ENCODE measurements at regions not wholly inside any gene's neighbourhood (a gene's known extent, or its start where the extent isn't known, plus 50 kb on each side); places are given as distances from the start of the nearest gene placed in this dataset.

DNA sequence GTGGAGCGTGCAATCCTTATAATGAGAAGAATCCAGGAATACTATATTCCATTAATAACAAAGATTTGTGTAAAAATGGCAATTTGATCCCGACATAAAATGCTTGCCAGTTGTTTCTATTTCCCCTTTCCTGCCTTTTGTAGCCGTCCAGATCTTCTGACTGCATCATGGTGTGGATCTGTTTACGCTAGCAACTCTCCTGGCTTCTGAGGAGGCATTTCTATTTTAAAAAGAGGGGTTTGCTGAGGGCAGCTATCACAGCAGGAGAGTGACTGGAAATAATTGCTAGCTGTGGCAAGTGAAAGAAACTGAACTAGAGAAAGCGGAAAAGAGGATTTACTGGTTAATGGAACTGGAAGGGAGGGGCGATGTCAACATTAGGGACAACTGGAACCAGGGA, 145.6 kb downstream of the ATP23 start:
- Histone ChIP-seq H3K9me3 (no peaks in the 10 kb centered on the region), H3K9ac (no peak overlapping the region), H3K27me3 (ENCODE audit: insufficient read depth) (no peaks in the 10 kb centered on the region), H3K79me2 (ENCODE audit: insufficient read depth) (no peaks in the 10 kb centered on the region), H3F3A (replicated peaks; ENCODE audit: insufficient read depth) (no peaks in the 10 kb centered on the region), H4K20me1 (ENCODE audit: insufficient read depth) (no peaks in the 10 kb centered on the region), H3K4me1 (ENCODE audit: control insufficient read depth in 1 of 2, insufficient read depth in 2 of 2, low read depth in 1 of 2, low read length in 1 of 2) (no peaks in the 10 kb centered on the region), H2AFZ (ENCODE audit: low read depth) (no peak overlapping the region), H3K9me2 (no peaks in the 10 kb centered on the region), H3K36me3 (replicated peaks in 1 of 2; ENCODE audit: control insufficient read depth in 1 of 2, insufficient read depth in 2 of 2, low read length in 1 of 2) (no peaks in the 10 kb centered on the region), H3K27ac (ENCODE audit: low read depth in 2 of 2, low read length in 1 of 2) (no peak overlapping the region), H3K4me3 (ENCODE audit: low read depth in 2 of 2, low read length in 1 of 2) (no peak overlapping the region), H3K4me2 (no peak overlapping the region)
- POLR2A ChIA-PET, result no interaction called here
- CTCF ChIA-PET, result no interaction called here
- DNase-seq, result no peak
- 20% methylated on average over 6 of the region's 6 CpGs for WGBS (ENCODE audit: low lambda C conversion rate)
- TF ChIP-seq GATA2 (CRISPR knock-in tag; IDR thresholded peaks at IDR 0.05), result no peak
- no peak for TF ChIP-seq CHD2 (IDR thresholded peaks at IDR 0.05; ENCODE audit: low read length, partially characterized antibody)
- TF ChIP-seq TEAD4 (IDR thresholded peaks at IDR 0.05; ENCODE audit: borderline replicate concordance, insufficient read depth), result no peak
- no peak for TF ChIP-seq TAF1 (IDR thresholded peaks at IDR 0.05; ENCODE audit: borderline replicate concordance, low read depth, low read length)
- no peak for TF ChIP-seq JUND (IDR thresholded peaks at IDR 0.05)
- no peak for TF ChIP-seq MEF2A (IDR thresholded peaks at IDR 0.05; ENCODE audit: borderline replicate concordance, low read depth)
- TF ChIP-seq FOXJ3 (CRISPR knock-in tag; IDR thresholded peaks at IDR 0.05), result no peak
- TF ChIP-seq, protein P1, sequence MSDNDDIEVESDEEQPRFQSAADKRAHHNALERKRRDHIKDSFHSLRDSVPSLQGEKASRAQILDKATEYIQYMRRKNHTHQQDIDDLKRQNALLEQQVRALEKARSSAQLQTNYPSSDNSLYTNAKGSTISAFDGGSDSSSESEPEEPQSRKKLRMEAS (IDR thresholded peaks at IDR 0.05; ENCODE audit: low read depth), result no peak
- TF ChIP-seq ELF1 (IDR thresholded peaks at IDR 0.05), result no peak

DNA sequence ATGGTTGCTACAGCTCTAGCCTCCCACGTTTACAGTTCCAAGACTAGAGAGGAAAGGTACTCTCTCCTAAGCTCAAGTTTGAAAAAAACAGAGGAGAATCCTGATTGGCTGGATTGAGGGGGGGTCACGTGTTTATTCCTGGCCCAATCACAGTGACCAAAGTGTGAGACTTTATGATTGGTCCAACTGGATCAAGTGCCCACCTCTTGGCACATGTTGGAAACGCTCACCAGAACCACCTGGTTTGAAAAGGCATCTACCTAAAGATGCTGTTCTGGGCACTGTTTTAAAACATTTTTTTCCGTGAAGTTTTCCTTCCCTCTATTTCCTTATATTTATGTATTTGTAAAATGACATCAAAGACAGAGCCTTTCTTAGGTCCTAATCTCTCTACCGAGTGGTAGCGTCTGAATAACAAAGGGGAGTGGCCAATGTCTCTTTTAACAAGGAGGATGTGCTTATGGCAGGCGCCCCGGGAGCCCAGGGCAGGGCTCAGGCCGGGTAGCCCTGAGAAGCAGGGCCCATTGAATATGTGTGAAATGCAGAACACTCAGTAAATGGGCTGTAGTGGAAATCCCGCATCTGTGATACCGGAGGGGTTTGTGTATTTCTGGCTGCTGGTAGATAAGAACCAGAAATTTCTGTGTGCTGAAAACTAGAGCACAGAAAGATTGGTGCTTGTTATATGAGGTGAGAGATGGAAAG, 146.2 kb downstream of the ATP23 start:
- no peak for TF ChIP-seq EZH2phosphoT487 (IDR thresholded peaks at IDR 0.05; ENCODE audit: borderline replicate concordance, low read depth)
- no peak for TF ChIP-seq TAF1 (IDR thresholded peaks at IDR 0.05; ENCODE audit: borderline replicate concordance, low read depth, low read length)
- TF ChIP-seq EP300 (IDR thresholded peaks at IDR 0.05; ENCODE audit: borderline replicate concordance in 1 of 2, low read depth in 1 of 2, low read length in 1 of 2), result no peak
- WGBS (ENCODE audit: low lambda C conversion rate), result 8% methylated on average over 11 of the region's 11 CpGs
- POLR2A ChIA-PET, result no interaction called here
- no peaks in the 10 kb centered on the region for H3K79me2 ChIP-seq (ENCODE audit: insufficient read depth)
- no peak overlapping the region for H2AFZ ChIP-seq (ENCODE audit: low read depth)
- CTCF ChIA-PET, result no interaction called here
- no peaks in the 10 kb centered on the region for H4K20me1 ChIP-seq (ENCODE audit: insufficient read depth)
- H3K27me3 ChIP-seq (ENCODE audit: insufficient read depth), result no peaks in the 10 kb centered on the region
- no peak overlapping the region for H3K4me3 ChIP-seq (ENCODE audit: low read depth in 2 of 2, low read length in 1 of 2)
- no peaks in the 10 kb centered on the region for H3K9me2 ChIP-seq
- H3K4me2 ChIP-seq, result no peak overlapping the region
- H3K9ac ChIP-seq, result no peak overlapping the region
- H3K4me1 ChIP-seq (ENCODE audit: control insufficient read depth in 1 of 2, insufficient read depth in 2 of 2, low read depth in 1 of 2, low read length in 1 of 2), result no peaks in the 10 kb centered on the region
- H3K9me3 ChIP-seq, result no peaks in the 10 kb centered on the region
- H3K36me3 ChIP-seq (replicated peaks in 1 of 2; ENCODE audit: control insufficient read depth in 1 of 2, insufficient read depth in 2 of 2, low read length in 1 of 2), result no peaks in the 10 kb centered on the region
- no peak overlapping the region for H3K27ac ChIP-seq (ENCODE audit: low read depth in 2 of 2, low read length in 1 of 2)
- no peaks in the 10 kb centered on the region for H3F3A ChIP-seq (replicated peaks; ENCODE audit: insufficient read depth)
- DNase-seq, result peak; percentile 8

DNA sequence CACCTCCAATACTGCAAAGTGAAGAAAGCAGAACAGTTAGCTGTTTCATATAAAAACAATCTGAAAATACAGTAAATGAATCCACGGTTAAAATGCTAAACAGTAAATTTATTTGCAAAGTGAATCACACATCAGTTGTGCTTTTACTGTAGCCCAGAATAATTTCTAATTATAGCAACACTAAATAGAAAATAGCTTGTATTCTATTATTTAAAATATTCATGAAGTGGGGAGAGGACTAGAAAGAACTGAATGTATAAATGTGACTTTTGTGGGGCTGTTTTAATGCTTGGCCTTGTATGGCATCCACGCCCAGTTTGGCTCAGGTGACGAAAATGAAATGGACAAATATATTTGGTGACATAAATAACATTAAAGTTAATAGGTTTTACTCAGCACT, 148.2 kb downstream of the ATP23 start:
- H2AFZ ChIP-seq (ENCODE audit: low read depth), result no peak overlapping the region
- CTCF ChIA-PET, result no interaction called here
- H3K4me2 ChIP-seq, result no peak overlapping the region
- H3K4me3 ChIP-seq (ENCODE audit: low read depth in 2 of 2, low read length in 1 of 2), result no peak overlapping the region
- no peaks in the 10 kb centered on the region for H3F3A ChIP-seq (replicated peaks; ENCODE audit: insufficient read depth)
- DNase-seq, result no peak
- no peak overlapping the region for H3K9ac ChIP-seq
- H3K4me1 ChIP-seq (ENCODE audit: control insufficient read depth in 1 of 2, insufficient read depth in 2 of 2, low read depth in 1 of 2, low read length in 1 of 2), result no peaks in the 10 kb centered on the region
- H3K27me3 ChIP-seq (ENCODE audit: insufficient read depth), result no peaks in the 10 kb centered on the region
- POLR2A ChIA-PET, result no interaction called here
- no peak overlapping the region for H3K27ac ChIP-seq (ENCODE audit: low read depth in 2 of 2, low read length in 1 of 2)
- H3K9me2 ChIP-seq, result no peaks in the 10 kb centered on the region
- no peaks in the 10 kb centered on the region for H4K20me1 ChIP-seq (ENCODE audit: insufficient read depth)
- 2% methylated on average over 3 of the region's 3 CpGs for WGBS (ENCODE audit: low lambda C conversion rate)
- H3K36me3 ChIP-seq (replicated peaks in 1 of 2; ENCODE audit: control insufficient read depth in 1 of 2, insufficient read depth in 2 of 2, low read length in 1 of 2), result no peaks in the 10 kb centered on the region
- H3K79me2 ChIP-seq (ENCODE audit: insufficient read depth), result no peaks in the 10 kb centered on the region
- H3K9me3 ChIP-seq, result no peaks in the 10 kb centered on the region
- TF ChIP-seq, protein P2, sequence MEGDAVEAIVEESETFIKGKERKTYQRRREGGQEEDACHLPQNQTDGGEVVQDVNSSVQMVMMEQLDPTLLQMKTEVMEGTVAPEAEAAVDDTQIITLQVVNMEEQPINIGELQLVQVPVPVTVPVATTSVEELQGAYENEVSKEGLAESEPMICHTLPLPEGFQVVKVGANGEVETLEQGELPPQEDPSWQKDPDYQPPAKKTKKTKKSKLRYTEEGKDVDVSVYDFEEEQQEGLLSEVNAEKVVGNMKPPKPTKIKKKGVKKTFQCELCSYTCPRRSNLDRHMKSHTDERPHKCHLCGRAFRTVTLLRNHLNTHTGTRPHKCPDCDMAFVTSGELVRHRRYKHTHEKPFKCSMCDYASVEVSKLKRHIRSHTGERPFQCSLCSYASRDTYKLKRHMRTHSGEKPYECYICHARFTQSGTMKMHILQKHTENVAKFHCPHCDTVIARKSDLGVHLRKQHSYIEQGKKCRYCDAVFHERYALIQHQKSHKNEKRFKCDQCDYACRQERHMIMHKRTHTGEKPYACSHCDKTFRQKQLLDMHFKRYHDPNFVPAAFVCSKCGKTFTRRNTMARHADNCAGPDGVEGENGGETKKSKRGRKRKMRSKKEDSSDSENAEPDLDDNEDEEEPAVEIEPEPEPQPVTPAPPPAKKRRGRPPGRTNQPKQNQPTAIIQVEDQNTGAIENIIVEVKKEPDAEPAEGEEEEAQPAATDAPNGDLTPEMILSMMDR (IDR thresholded peaks at IDR 0.05), result no peak
- TF ChIP-seq RFX5 (IDR thresholded peaks at IDR 0.05; ENCODE audit: low read length) (no peak), SMC3 (IDR thresholded peaks at IDR 0.05; ENCODE audit: low read depth, low read length) (no peak), TCF12 (IDR thresholded peaks at IDR 0.05) (no peak), ELF1 (IDR thresholded peaks at IDR 0.05) (no peak), RAD21 (IDR thresholded peaks at IDR 0.05; ENCODE audit: low read length) (no peak), FOXJ3 (CRISPR knock-in tag; IDR thresholded peaks at IDR 0.05) (no peak), RXRA (IDR thresholded peaks at IDR 0.05; ENCODE audit: borderline replicate concordance, low read depth) (no peak), GATA2 (CRISPR knock-in tag; IDR thresholded peaks at IDR 0.05) (no peak), EZH2phosphoT487 (IDR thresholded peaks at IDR 0.05; ENCODE audit: borderline replicate concordance, low read depth) (no peak), NFIC (IDR thresholded peaks at IDR 0.05; ENCODE audit: borderline replicate concordance) (no peak)
- TF ChIP-seq, protein P3, sequence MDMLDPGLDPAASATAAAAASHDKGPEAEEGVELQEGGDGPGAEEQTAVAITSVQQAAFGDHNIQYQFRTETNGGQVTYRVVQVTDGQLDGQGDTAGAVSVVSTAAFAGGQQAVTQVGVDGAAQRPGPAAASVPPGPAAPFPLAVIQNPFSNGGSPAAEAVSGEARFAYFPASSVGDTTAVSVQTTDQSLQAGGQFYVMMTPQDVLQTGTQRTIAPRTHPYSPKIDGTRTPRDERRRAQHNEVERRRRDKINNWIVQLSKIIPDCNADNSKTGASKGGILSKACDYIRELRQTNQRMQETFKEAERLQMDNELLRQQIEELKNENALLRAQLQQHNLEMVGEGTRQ (IDR thresholded peaks at IDR 0.05; ENCODE audit: borderline replicate concordance, low read depth, low read length), result no peak
- TF ChIP-seq, protein P4, sequence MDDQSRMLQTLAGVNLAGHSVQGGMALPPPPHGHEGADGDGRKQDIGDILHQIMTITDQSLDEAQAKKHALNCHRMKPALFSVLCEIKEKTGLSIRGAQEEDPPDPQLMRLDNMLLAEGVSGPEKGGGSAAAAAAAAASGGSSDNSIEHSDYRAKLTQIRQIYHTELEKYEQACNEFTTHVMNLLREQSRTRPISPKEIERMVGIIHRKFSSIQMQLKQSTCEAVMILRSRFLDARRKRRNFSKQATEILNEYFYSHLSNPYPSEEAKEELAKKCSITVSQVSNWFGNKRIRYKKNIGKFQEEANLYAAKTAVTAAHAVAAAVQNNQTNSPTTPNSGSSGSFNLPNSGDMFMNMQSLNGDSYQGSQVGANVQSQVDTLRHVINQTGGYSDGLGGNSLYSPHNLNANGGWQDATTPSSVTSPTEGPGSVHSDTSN (IDR thresholded peaks at IDR 0.05), result no peak
